ENCODE measurements at regions not wholly inside any gene's neighbourhood (a gene's known extent, or its start where the extent isn't known, plus 50 kb on each side); places are given as distances from the start of the nearest gene placed in this dataset.

- dilution Hi-C loops (cut with HindIII; ENCODE audit: low sequenced_read_pairs, unreplicated experiment) (no loop called here), in situ Hi-C loops (cut with MboI; ENCODE audit: low sequenced_read_pairs) (no loop called here), intact Hi-C loops (cut with micrococcal nuclease) (no loop called here)
- Histone ChIP-seq H3K18ac (ENCODE audit: low read depth, low read length) (no peak overlapping the region), H3K36me3 (ENCODE audit: control insufficient read depth, insufficient read depth, low read length) (no peaks in the 10 kb centered on the region), H2AK9ac (replicated peaks; ENCODE audit: low read depth, low read length, poor library complexity) (no peak overlapping the region), H4K91ac (ENCODE audit: insufficient read depth, low read depth, low read length) (no peak overlapping the region), H3K27ac (ENCODE audit: insufficient read depth, low read length) (no peak overlapping the region), H2AFZ (replicated peaks; ENCODE audit: low read length, poor library complexity) (no peak overlapping the region), H2BK15ac (ENCODE audit: low read depth, low read length) (no peak overlapping the region), H2BK5ac (ENCODE audit: low read depth, low read length, poor library complexity, severe bottlenecking) (no peak overlapping the region), H4K20me1 (ENCODE audit: insufficient read depth, low read length) (no peaks in the 10 kb centered on the region), H2BK20ac (ENCODE audit: low read depth, low read length) (no peak overlapping the region), H4K5ac (ENCODE audit: low read depth, low read length) (no peak overlapping the region), H3K9ac (ENCODE audit: low read depth, low read length) (no peak overlapping the region), H3K9me3 (ENCODE audit: control insufficient read depth, insufficient read depth, low read length) (peaks cover 8% of the 10 kb centered on the region), H3K4me1 (ENCODE audit: control insufficient read depth, insufficient read depth, low read length) (no peaks in the 10 kb centered on the region), H3K14ac (replicated peaks; ENCODE audit: low read depth, low read length) (no peak overlapping the region), H3K23ac (ENCODE audit: low read depth, low read length) (no peak overlapping the region), H3K4me2 (ENCODE audit: low read depth, low read length) (no peak overlapping the region), H3K79me1 (ENCODE audit: low read depth in 1 of 2, low read length in 2 of 2) (no peaks in the 10 kb centered on the region), H3K27me3 (ENCODE audit: control insufficient read depth, insufficient read depth, low read length) (no peaks in the 10 kb centered on the region), H3K9me1 (ENCODE audit: insufficient read depth, low read length) (no peaks in the 10 kb centered on the region), H4K8ac (ENCODE audit: low read depth in 2 of 2, low read length in 2 of 2) (no peak overlapping the region), H3K4ac (ENCODE audit: low read depth, low read length) (no peak overlapping the region), H3K4me3 (ENCODE audit: insufficient read depth, low read depth, low read length) (no peak overlapping the region), H2BK120ac (ENCODE audit: low read depth, low read length) (no peak overlapping the region), H2AK5ac (ENCODE audit: low read depth, low read length) (no peak overlapping the region), H3K56ac (ENCODE audit: extremely low read depth, insufficient read depth, low read length) (no peak overlapping the region)
- POLR2A ChIA-PET (ENCODE audit: unreplicated experiment) = no interaction called here
- CTCF ChIA-PET = no interaction called here
- DNase-seq (no peak), ATAC-seq (ENCODE audit: low read depth) (no peak)
- TF ChIP-seq ELK1 (IDR thresholded peaks at IDR 0.05; ENCODE audit: borderline replicate concordance, low read depth, low read length) (no peak), CHD1 (IDR thresholded peaks at IDR 0.05; ENCODE audit: low read depth, low read length) (no peak), MXI1 (IDR thresholded peaks at IDR 0.05; ENCODE audit: borderline replicate concordance, low read depth, low read length) (no peak), FOS (IDR thresholded peaks at IDR 0.05; ENCODE audit: low read depth, low read length) (no peak), MAZ (IDR thresholded peaks at IDR 0.05; ENCODE audit: borderline replicate concordance, low read depth, low read length) (no peak), NFE2L2 (IDR thresholded peaks at IDR 0.05; ENCODE audit: low read depth, low read length) (no peak), POLR2A (IDR thresholded peaks at IDR 0.05; ENCODE audit: low read depth, low read length) (no peak), RCOR1 (IDR thresholded peaks at IDR 0.05; ENCODE audit: insufficient replicate concordance, low read length) (no peak), MAFK (IDR thresholded peaks at IDR 0.05; ENCODE audit: low read depth, low read length) (no peak), RFX5 (IDR thresholded peaks at IDR 0.05; ENCODE audit: low read depth, low read length) (no peak)
- no TSS peak for BruUV-seq (replicated peaks)
These were observed 555.0 kb upstream of the RBFOX1 start for GRCh38 chr16:6777624-6778023.
